HEK293 (cell line): ENCODE measurements at regions not wholly inside any gene's neighbourhood (a gene's known extent, or its start where the extent isn't known, plus 50 kb on each side); places are given as distances from the start of the nearest gene placed in this dataset.

Source experiments
- CTCF ChIA-PET: fragments of 350-600 bp; formaldehyde crosslinking; extraction: SDS; loops from one replicate; lab custom pipeline; 2021; ENCODE audit warnings: antibody characterized with exemption; lab: Yijun Ruan, JAX
- POLR2A ChIA-PET: fragments of 300-600 bp; formaldehyde crosslinking; extraction: SDS; loops from one replicate; lab custom pipeline; 2020; ENCODE audit warnings: antibody characterized with exemption, inconsistent platforms; lab: Yijun Ruan, JAX
- H3K27ac ChIP-seq: fragments of 200-500 bp; sonication (Bioruptor generic); 2 replicates; pipeline ENCODE4 v1.5.1; 2014; ENCODE audit warnings: low read depth, low read length, control low read depth, inconsistent platforms; ENCODE audit errors: extremely low read depth
- H3K36me3 ChIP-seq, 2 experiments: fragments of 200-500 bp in 1 of 2; sonication (Bioruptor generic) in 1 of 2; 1 replicate in 1 of 2; 2 replicates in 1 of 2; pipeline ENCODE4 v1.5.1; 2014 to 2017; ENCODE audit warnings: inconsistent platforms in 2 of 2, low read length in 2 of 2; ENCODE audit not compliant: control insufficient read depth in 2 of 2, insufficient read depth in 1 of 2
- H3K4me1 ChIP-seq: fragments of 200-500 bp; sonication (Bioruptor generic); 2 replicates; pipeline ENCODE4 v1.5.1; 2014; ENCODE audit warnings: mild to moderate bottlenecking, low read length, inconsistent platforms; ENCODE audit not compliant: control insufficient read depth, insufficient read depth
- H3K4me3 ChIP-seq: 2 replicates; pipeline ENCODE4 v1.5.1; 2011; ENCODE audit warnings: low read depth, mild to moderate bottlenecking, control low read depth, low read length, moderate library complexity
- H3K9me3 ChIP-seq: fragments of 200-500 bp; sonication (Bioruptor generic); 2 replicates; pipeline ENCODE4 v1.5.1; 2014; ENCODE audit warnings: low read depth, low read length, inconsistent platforms; ENCODE audit not compliant: control insufficient read depth, insufficient read depth
- BCL11A ChIP-seq: fragments of 450-650 bp; formaldehyde crosslinking; IDR thresholded peaks from 2 replicates; pipeline ENCODE4 v1.5.1; 2016; ENCODE audit warnings: low read depth, missing biosample characterization, missing genetic modification characterization
- GFI1B ChIP-seq: fragments of 450-650 bp; formaldehyde crosslinking; IDR thresholded peaks from 2 replicates; pipeline ENCODE4 v1.5.1; 2016; ENCODE audit warnings: missing biosample characterization, missing genetic modification characterization
- HOXC10 ChIP-seq: sonication (generic); formaldehyde crosslinking; IDR thresholded peaks from 2 replicates; pipeline ENCODE4 v1.8.1; 2023; ENCODE audit warnings: mild to moderate bottlenecking, missing genetic modification reagents
- HOXD13 ChIP-seq: sonication (generic); formaldehyde crosslinking; IDR thresholded peaks from 2 replicates; pipeline ENCODE4 v1.8.0; 2022; ENCODE audit warnings: missing genetic modification reagents, borderline replicate concordance
- KLF10 ChIP-seq: fragments of 450-650 bp; IDR thresholded peaks from 2 replicates; pipeline ENCODE4 v1.5.1; 2018; ENCODE audit warnings: missing biosample characterization, mild to moderate bottlenecking, missing genetic modification characterization
- OVOL3 ChIP-seq: fragments of 450-650 bp; formaldehyde crosslinking; IDR thresholded peaks from 2 replicates; pipeline ENCODE4 v1.5.1; 2016; ENCODE audit warnings: missing biosample characterization, missing genetic modification characterization
- SP7 ChIP-seq: fragments of 450-650 bp; formaldehyde crosslinking; IDR thresholded peaks from 2 replicates; pipeline ENCODE4 v1.5.1; 2016; ENCODE audit warnings: missing biosample characterization, missing genetic modification characterization
- ZNF132 ChIP-seq: fragments of 450-650 bp; formaldehyde crosslinking; IDR thresholded peaks from 2 replicates; pipeline ENCODE4 v1.5.1; 2017; ENCODE audit warnings: missing biosample characterization, missing genetic modification characterization, borderline replicate concordance
- ZNF157 ChIP-seq: fragments of 450-650 bp; formaldehyde crosslinking; IDR thresholded peaks from 2 replicates; pipeline ENCODE4 v1.5.1; 2016; ENCODE audit warnings: missing biosample characterization, missing genetic modification characterization
- ZNF16 ChIP-seq: fragments of 450-650 bp; formaldehyde crosslinking; IDR thresholded peaks from 2 replicates; pipeline ENCODE4 v1.5.1; 2016; ENCODE audit warnings: low read depth, missing biosample characterization, missing genetic modification characterization
- ZNF169 ChIP-seq: fragments of 450-650 bp; formaldehyde crosslinking; IDR thresholded peaks from 2 replicates; pipeline ENCODE4 v1.5.1; 2016; ENCODE audit warnings: missing biosample characterization, missing genetic modification characterization
- ZNF302 ChIP-seq: fragments of 450-650 bp; formaldehyde crosslinking; IDR thresholded peaks from 2 replicates; pipeline ENCODE4 v1.5.1; 2016; ENCODE audit warnings: missing biosample characterization, missing genetic modification characterization, low read depth
- ZNF350 ChIP-seq: fragments of 450-650 bp; formaldehyde crosslinking; IDR thresholded peaks from 2 replicates; pipeline ENCODE4 v1.5.0; 2017; ENCODE audit warnings: missing biosample characterization, mild to moderate bottlenecking, missing genetic modification characterization
- ZNF394 ChIP-seq: fragments of 450-650 bp; formaldehyde crosslinking; IDR thresholded peaks from 2 replicates; pipeline ENCODE4 v1.5.1; 2016; ENCODE audit warnings: missing biosample characterization, missing genetic modification characterization, mild to moderate bottlenecking, moderate library complexity, borderline replicate concordance
- ZNF433 ChIP-seq: fragments of 450-650 bp; formaldehyde crosslinking; IDR thresholded peaks from 2 replicates; pipeline ENCODE4 v1.5.1; 2016; ENCODE audit warnings: missing biosample characterization, missing genetic modification characterization, low read depth
- ZNF510 ChIP-seq: fragments of 450-650 bp; formaldehyde crosslinking; IDR thresholded peaks from 2 replicates; pipeline ENCODE4 v1.5.1; 2018; ENCODE audit warnings: mild to moderate bottlenecking, missing genetic modification characterization, missing biosample characterization; ENCODE audit not compliant: insufficient replicate concordance
- ZNF514 ChIP-seq: fragments of 450-650 bp; formaldehyde crosslinking; IDR thresholded peaks from 2 replicates; pipeline ENCODE4 v1.5.1; 2016; ENCODE audit warnings: missing biosample characterization, missing genetic modification characterization
- ZNF529 ChIP-seq: fragments of 450-650 bp; formaldehyde crosslinking; IDR thresholded peaks from 2 replicates; pipeline ENCODE4 v1.5.1; 2017; ENCODE audit warnings: missing genetic modification characterization, missing biosample characterization; ENCODE audit not compliant: insufficient replicate concordance
- ZNF549 ChIP-seq: fragments of 450-650 bp; IDR thresholded peaks from 2 replicates; pipeline ENCODE4 v1.5.1; 2018; ENCODE audit warnings: missing biosample characterization, missing genetic modification characterization, mild to moderate bottlenecking, inconsistent platforms, moderate library complexity
- ZNF76 ChIP-seq: fragments of 450-650 bp; formaldehyde crosslinking; IDR thresholded peaks from 2 replicates; pipeline ENCODE4; 2016; ENCODE audit warnings: low read depth, missing biosample characterization, missing genetic modification characterization, borderline replicate concordance
- ZNF791 ChIP-seq: fragments of 450-650 bp; formaldehyde crosslinking; IDR thresholded peaks from 2 replicates; pipeline ENCODE4 v1.5.1; 2016; ENCODE audit warnings: missing biosample characterization, missing genetic modification characterization
- ZSCAN23 ChIP-seq: fragments of 450-650 bp; formaldehyde crosslinking; IDR thresholded peaks from 2 replicates; pipeline ENCODE4 v1.5.1; 2016; ENCODE audit warnings: missing biosample characterization, missing genetic modification characterization
- TF ChIP-seq, protein P1 (sequence below): fragments of 450-650 bp; IDR thresholded peaks from 2 replicates; pipeline ENCODE4 v1.5.1; 2018; ENCODE audit warnings: missing biosample characterization, missing genetic modification characterization
- TF ChIP-seq, protein P2 (sequence below): fragments of 450-650 bp; formaldehyde crosslinking; IDR thresholded peaks from 2 replicates; pipeline ENCODE4 v1.5.1; 2017; ENCODE audit warnings: missing biosample characterization, missing genetic modification characterization
- TF ChIP-seq, protein P3 (sequence below): fragments of 450-650 bp; formaldehyde crosslinking; IDR thresholded peaks from 2 replicates; pipeline ENCODE4 v1.5.1; 2016; ENCODE audit warnings: missing biosample characterization, missing genetic modification characterization, borderline replicate concordance
- TF ChIP-seq, protein P4 (sequence below): fragments of 450-650 bp; formaldehyde crosslinking; IDR thresholded peaks from 2 replicates; pipeline ENCODE4 v1.5.1; 2017; ENCODE audit warnings: missing biosample characterization, mild to moderate bottlenecking, missing genetic modification characterization, moderate library complexity

DNA sequence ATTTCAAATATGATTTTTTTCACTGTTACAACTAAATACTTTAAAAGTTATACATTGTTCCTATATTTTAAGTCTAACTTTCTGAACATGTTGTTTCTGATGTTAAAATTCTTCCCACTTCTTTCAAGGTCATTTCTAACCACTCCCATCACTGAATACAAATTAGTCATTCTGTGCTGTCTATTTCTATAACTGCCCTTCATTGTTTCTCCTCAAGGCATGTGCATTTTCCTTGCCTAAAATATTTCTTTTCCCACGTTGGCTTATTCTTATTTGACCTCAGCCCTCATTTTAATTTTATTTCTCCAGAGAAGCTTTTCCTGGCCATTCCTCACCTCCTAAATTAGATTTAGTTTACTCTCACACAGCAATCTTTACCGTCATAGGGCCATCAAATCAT, 198.9 kb upstream of the GULP1 start:
- no peak overlapping the region for H3K4me3 ChIP-seq
- no peaks in the 10 kb centered on the region for H3K9me3 ChIP-seq
- CTCF ChIA-PET = no interaction called here
- POLR2A ChIA-PET = no interaction called here
- H3K36me3 ChIP-seq = no peaks in the 10 kb centered on the region
- no peaks in the 10 kb centered on the region for H3K4me1 ChIP-seq
- no peak for TF ChIP-seq ZNF394
- no peak for TF ChIP-seq GFI1B
- no peak for TF ChIP-seq OVOL3 (tag by site-specific recombination)
- TF ChIP-seq SP7 (tag by site-specific recombination) = no peak
- TF ChIP-seq HOXC10 = no peak
- TF ChIP-seq ZNF433 (tag by site-specific recombination) = no peak
- no peak for TF ChIP-seq ZNF529
- no peak for TF ChIP-seq ZNF350 (tag by site-specific recombination)
- TF ChIP-seq ZNF549 (tag by site-specific recombination) = no peak
- no peak for TF ChIP-seq ZSCAN23 (tag by site-specific recombination)
- no peak overlapping the region for H3K27ac ChIP-seq

DNA sequence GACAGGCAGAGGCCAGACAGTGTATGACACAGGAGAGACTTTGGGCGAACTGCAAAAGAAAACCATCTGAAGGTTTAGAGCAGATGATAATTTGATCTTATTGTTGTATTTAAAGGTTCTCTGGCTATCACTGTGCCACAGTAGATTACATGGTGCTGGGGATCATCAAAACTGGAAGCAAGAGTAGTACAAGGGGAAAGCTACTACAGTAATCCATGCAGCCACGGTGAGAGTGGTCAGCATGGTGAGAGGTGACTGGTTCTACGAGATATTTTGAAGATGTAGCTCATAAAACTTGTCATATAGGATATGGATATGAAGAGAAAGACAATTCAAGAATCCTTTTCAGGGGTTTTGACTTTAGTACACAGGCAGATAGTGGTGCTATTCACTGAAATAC, 194.8 kb upstream of the GULP1 start:
- Histone ChIP-seq H3K4me1 (no peaks in the 10 kb centered on the region), H3K4me3 (no peak overlapping the region), H3K27ac (no peak overlapping the region), H3K36me3 (no peaks in the 10 kb centered on the region), H3K9me3 (no peaks in the 10 kb centered on the region)
- TF ChIP-seq ZNF169 (tag by site-specific recombination) = no peak
- TF ChIP-seq ZNF76 (tag by site-specific recombination) = no peak
- no peak for TF ChIP-seq ZNF302
- TF ChIP-seq ZNF791 = no peak
- TF ChIP-seq ZNF157 (tag by site-specific recombination) = no peak
- TF ChIP-seq ZNF510 (tag by site-specific recombination) = no peak
- TF ChIP-seq BCL11A = no peak
- TF ChIP-seq, protein P1, sequence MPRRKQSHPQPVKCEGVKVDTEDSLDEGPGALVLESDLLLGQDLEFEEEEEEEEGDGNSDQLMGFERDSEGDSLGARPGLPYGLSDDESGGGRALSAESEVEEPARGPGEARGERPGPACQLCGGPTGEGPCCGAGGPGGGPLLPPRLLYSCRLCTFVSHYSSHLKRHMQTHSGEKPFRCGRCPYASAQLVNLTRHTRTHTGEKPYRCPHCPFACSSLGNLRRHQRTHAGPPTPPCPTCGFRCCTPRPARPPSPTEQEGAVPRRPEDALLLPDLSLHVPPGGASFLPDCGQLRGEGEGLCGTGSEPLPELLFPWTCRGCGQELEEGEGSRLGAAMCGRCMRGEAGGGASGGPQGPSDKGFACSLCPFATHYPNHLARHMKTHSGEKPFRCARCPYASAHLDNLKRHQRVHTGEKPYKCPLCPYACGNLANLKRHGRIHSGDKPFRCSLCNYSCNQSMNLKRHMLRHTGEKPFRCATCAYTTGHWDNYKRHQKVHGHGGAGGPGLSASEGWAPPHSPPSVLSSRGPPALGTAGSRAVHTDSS (tag by site-specific recombination) = no peak
- TF ChIP-seq, protein P2, sequence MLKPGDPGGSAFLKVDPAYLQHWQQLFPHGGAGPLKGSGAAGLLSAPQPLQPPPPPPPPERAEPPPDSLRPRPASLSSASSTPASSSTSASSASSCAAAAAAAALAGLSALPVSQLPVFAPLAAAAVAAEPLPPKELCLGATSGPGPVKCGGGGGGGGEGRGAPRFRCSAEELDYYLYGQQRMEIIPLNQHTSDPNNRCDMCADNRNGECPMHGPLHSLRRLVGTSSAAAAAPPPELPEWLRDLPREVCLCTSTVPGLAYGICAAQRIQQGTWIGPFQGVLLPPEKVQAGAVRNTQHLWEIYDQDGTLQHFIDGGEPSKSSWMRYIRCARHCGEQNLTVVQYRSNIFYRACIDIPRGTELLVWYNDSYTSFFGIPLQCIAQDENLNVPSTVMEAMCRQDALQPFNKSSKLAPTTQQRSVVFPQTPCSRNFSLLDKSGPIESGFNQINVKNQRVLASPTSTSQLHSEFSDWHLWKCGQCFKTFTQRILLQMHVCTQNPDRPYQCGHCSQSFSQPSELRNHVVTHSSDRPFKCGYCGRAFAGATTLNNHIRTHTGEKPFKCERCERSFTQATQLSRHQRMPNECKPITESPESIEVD = no peak
- no peak for TF ChIP-seq ZNF16 (tag by site-specific recombination)
- TF ChIP-seq, protein P3, sequence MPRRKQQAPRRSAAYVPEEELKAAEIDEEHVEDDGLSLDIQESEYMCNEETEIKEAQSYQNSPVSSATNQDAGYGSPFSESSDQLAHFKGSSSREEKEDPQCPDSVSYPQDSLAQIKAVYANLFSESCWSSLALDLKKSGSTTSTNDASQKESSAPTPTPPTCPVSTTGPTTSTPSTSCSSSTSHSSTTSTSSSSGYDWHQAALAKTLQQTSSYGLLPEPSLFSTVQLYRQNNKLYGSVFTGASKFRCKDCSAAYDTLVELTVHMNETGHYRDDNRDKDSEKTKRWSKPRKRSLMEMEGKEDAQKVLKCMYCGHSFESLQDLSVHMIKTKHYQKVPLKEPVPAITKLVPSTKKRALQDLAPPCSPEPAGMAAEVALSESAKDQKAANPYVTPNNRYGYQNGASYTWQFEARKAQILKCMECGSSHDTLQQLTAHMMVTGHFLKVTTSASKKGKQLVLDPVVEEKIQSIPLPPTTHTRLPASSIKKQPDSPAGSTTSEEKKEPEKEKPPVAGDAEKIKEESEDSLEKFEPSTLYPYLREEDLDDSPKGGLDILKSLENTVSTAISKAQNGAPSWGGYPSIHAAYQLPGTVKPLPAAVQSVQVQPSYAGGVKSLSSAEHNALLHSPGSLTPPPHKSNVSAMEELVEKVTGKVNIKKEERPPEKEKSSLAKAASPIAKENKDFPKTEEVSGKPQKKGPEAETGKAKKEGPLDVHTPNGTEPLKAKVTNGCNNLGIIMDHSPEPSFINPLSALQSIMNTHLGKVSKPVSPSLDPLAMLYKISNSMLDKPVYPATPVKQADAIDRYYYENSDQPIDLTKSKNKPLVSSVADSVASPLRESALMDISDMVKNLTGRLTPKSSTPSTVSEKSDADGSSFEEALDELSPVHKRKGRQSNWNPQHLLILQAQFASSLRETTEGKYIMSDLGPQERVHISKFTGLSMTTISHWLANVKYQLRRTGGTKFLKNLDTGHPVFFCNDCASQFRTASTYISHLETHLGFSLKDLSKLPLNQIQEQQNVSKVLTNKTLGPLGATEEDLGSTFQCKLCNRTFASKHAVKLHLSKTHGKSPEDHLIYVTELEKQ (tag by site-specific recombination) = no peak
- no peak for TF ChIP-seq ZNF350 (tag by site-specific recombination)
- TF ChIP-seq, protein P4, sequence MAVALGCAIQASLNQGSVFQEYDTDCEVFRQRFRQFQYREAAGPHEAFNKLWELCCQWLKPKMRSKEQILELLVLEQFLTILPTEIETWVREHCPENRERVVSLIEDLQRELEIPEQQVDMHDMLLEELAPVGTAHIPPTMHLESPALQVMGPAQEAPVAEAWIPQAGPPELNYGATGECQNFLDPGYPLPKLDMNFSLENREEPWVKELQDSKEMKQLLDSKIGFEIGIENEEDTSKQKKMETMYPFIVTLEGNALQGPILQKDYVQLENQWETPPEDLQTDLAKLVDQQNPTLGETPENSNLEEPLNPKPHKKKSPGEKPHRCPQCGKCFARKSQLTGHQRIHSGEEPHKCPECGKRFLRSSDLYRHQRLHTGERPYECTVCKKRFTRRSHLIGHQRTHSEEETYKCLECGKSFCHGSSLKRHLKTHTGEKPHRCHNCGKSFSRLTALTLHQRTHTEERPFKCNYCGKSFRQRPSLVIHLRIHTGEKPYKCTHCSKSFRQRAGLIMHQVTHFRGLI = no peak
- TF ChIP-seq ZNF514 (tag by site-specific recombination) = no peak
- no peak for TF ChIP-seq HOXD13
- TF ChIP-seq KLF10 (tag by site-specific recombination) = no peak
- no peak for TF ChIP-seq ZNF132 (tag by site-specific recombination)
- ChIA-PET CTCF (interaction anchor here (1.0 kb wide), 1 partner anchor 516 kb away, joined by 3 read pairs; no protein-coding TSS in a partner anchor), POLR2A (no interaction called here)
